ENCODE measurements at regions not wholly inside any gene's neighbourhood (a gene's known extent, or its start where the extent isn't known, plus 50 kb on each side); places are given as distances from the start of the nearest gene placed in this dataset.

- DNase-seq: no peak
These were observed 75.0 kb downstream of the PTPDC1 start for GRCh38 chr9:94159069-94159939.

GRCh38 chr9:94160594-94161501, 76.6 kb downstream of the PTPDC1 start:
- no peak for DNase-seq

- no peak for DNase-seq
These were observed 77.4 kb downstream of the PTPDC1 start for GRCh38 chr9:94161673-94162072.

GRCh38 chr9:94164806-94165549, 80.7 kb downstream of the PTPDC1 start:
- DNase-seq: no peak

- DNase-seq: peak; percentile 99
These were observed 81.5 kb downstream of the PTPDC1 start for GRCh38 chr9:94165592-94166235.

GRCh38 chr9:94166236-94166975, 82.1 kb downstream of the PTPDC1 start:
- peak; percentile 97 for DNase-seq

GRCh38 chr9:94166976-94167346, 82.7 kb downstream of the PTPDC1 start:
- no peak for DNase-seq

- no peak for DNase-seq
These were observed 83.2 kb downstream of the PTPDC1 start for GRCh38 chr9:94167376-94167890.

- no peak for DNase-seq
These were observed 84.1 kb downstream of the PTPDC1 start for GRCh38 chr9:94168203-94169000.

GRCh38 chr9:94169968-94170367, 85.7 kb downstream of the PTPDC1 start:
- no peak for DNase-seq

GRCh38 chr9:94173632-94174031, 85.5 kb upstream of the ZNF169 start:
- DNase-seq: no peak

GRCh38 chr9:94174164-94174563, 84.9 kb upstream of the ZNF169 start:
- no peak for DNase-seq

GRCh38 chr9:94175669-94176068, 83.4 kb upstream of the ZNF169 start:
- DNase-seq: no peak

GRCh38 chr9:94176608-94177007, 82.5 kb upstream of the ZNF169 start:
- DNase-seq: no peak

- DNase-seq: no peak
These were observed 80.2 kb upstream of the ZNF169 start for GRCh38 chr9:94178927-94179326.

GRCh38 chr9:94181408-94182181, 77.5 kb upstream of the ZNF169 start:
- DNase-seq: no peak

- no peak for DNase-seq
These were observed 76.6 kb upstream of the ZNF169 start for GRCh38 chr9:94182532-94182931.

GRCh38 chr9:94183240-94183999, 75.7 kb upstream of the ZNF169 start:
- DNase-seq: no peak

GRCh38 chr9:94188246-94188645, 70.9 kb upstream of the ZNF169 start:
- no peak for DNase-seq
